A549 (cell line): ENCODE measurements at regions not wholly inside any gene's neighbourhood (a gene's known extent, or its start where the extent isn't known, plus 50 kb on each side); places are given as distances from the start of the nearest gene placed in this dataset.
A peak's percentile ranks its signal among the peaks of the same experiment; 100 is the strongest.

Experiments used
- ATAC-seq, 2 experiments: fragments of 200-7000 bp in 1 of 2; fragments of >200 bp in 1 of 2; cut with Nextera tagmentation in 1 of 2; cut with Tn5 transposase in 1 of 2; 3 replicates each; pipeline versions ENCODE4 v1.8.0 to v1.9.1; 2018 to 2020; ENCODE audit warnings: mild to moderate bottlenecking in 1 of 2, moderate library complexity in 1 of 2
- CTCF ChIA-PET: fragments of 300-600 bp; sonication (Branson Sonifier 250); formaldehyde crosslinking; extraction: SDS; loops from one replicate; lab custom pipeline; 2021; ENCODE audit warnings: antibody characterized with exemption, inconsistent platforms; lab: Yijun Ruan, JAX
- POLR2A ChIA-PET: fragments of 350-600 bp; formaldehyde crosslinking; extraction: SDS; loops from one replicate; lab custom pipeline; 2021; ENCODE audit warnings: antibody characterized with exemption, inconsistent platforms; lab: Yijun Ruan, JAX
- DNase-seq, 2 experiments: peaks; one replicate each; pipeline versions ENCODE4 v3.0.0 to v3.0.0-alpha.2; 2011 to 2016; ENCODE audit warnings: low read depth in 1 of 2, low spot score in 1 of 2
- FAIRE-seq: peaks from 2 replicates; lab custom pipeline; 2011; peaks lifted over from hg19 to GRCh38; lab: Jason Lieb, UNC
- H3K27ac ChIP-seq, 2 experiments: fragments of >200 bp; sonication (Bioruptor Twin); formaldehyde crosslinking; 3 replicates each; pipeline ENCODE4 v1.5.1; 2016 to 2017
- H3K4me1 ChIP-seq: fragments of >200 bp; sonication (Bioruptor Twin); formaldehyde crosslinking; 3 replicates; pipeline ENCODE4 v1.6.1; 2016
- H3K4me2 ChIP-seq: fragments of >200 bp; sonication (Bioruptor Twin); formaldehyde crosslinking; 3 replicates; pipeline ENCODE4 v1.6.1; 2016
- H3K4me3 ChIP-seq: fragments of >200 bp; sonication (Bioruptor Twin); formaldehyde crosslinking; 3 replicates; pipeline ENCODE4 v1.5.1; 2016
- H3K9me3 ChIP-seq: fragments of >200 bp; sonication (Bioruptor Twin); formaldehyde crosslinking; 3 replicates; pipeline ENCODE4 v1.6.1; 2016
- ATOH8 ChIP-seq: fragments of 250-450 bp; sonication (Bioruptor Pico); IDR thresholded peaks from 2 replicates; pipeline ENCODE4 v1.5.0; 2020; ENCODE audit warnings: low read depth, mild to moderate bottlenecking, moderate library complexity
- BCL3 ChIP-seq: fragments of >200 bp; sonication (Bioruptor Twin); formaldehyde crosslinking; IDR thresholded peaks from 3 replicates; pipeline ENCODE4 v1.6.1; 2016
- BHLHE40 ChIP-seq: IDR thresholded peaks from 2 replicates; pipeline ENCODE4 v1.6.1; 2012; ENCODE audit warnings: low read depth, low read length, inconsistent platforms
- CBX2 ChIP-seq: fragments of 200-600 bp; sonication (generic); IDR thresholded peaks from 2 replicates; pipeline ENCODE4 v1.6.1; 2016; ENCODE audit warnings: low read depth, mild to moderate bottlenecking, borderline replicate concordance
- CBX8 ChIP-seq: fragments of 200-600 bp; sonication (generic); IDR thresholded peaks from 2 replicates; pipeline ENCODE4 v1.6.1; 2016
- CEBPB ChIP-seq, 2 experiments: fragments of >200 bp in 1 of 2; sonication (Bioruptor Twin) in 1 of 2; formaldehyde crosslinking in 1 of 2; IDR thresholded peaks; 2 replicates each; pipeline ENCODE4 v1.6.1; 2012 to 2016
- E2F6 ChIP-seq: IDR thresholded peaks from 2 replicates; pipeline ENCODE4 v1.6.1; 2012; ENCODE audit warnings: low read depth, borderline replicate concordance
- EP300 ChIP-seq, 2 experiments: fragments of >200 bp; sonication (Bioruptor Twin); formaldehyde crosslinking; IDR thresholded peaks; 2 replicates in 1 of 2; 3 replicates in 1 of 2; pipeline ENCODE4 v1.6.1; 2016 to 2017
- ESRRA ChIP-seq: fragments of 150-350 bp; IDR thresholded peaks from 2 replicates; pipeline ENCODE4 v1.6.1; 2014; ENCODE audit warnings: mild to moderate bottlenecking, low read length, borderline replicate concordance
- FOSB ChIP-seq: fragments of 250-450 bp; sonication (Bioruptor Pico); IDR thresholded peaks from 2 replicates; pipeline ENCODE4 v1.5.0; 2020; ENCODE audit warnings: mild to moderate bottlenecking, moderate library complexity
- FOSL2 ChIP-seq, 2 experiments: fragments of 450-650 bp in 1 of 2; fragments of >200 bp in 1 of 2; sonication (Bioruptor Twin) in 1 of 2; formaldehyde crosslinking; IDR thresholded peaks; 2 replicates each; pipeline versions ENCODE4 v1.5.0 to v1.6.1; 2016 to 2020; ENCODE audit warnings: mild to moderate bottlenecking in 1 of 2, moderate library complexity in 1 of 2
- GATA3 ChIP-seq: IDR thresholded peaks from 2 replicates; pipeline ENCODE4 v1.6.1; 2012; ENCODE audit warnings: borderline replicate concordance
- HDAC2 ChIP-seq: fragments of 200-600 bp; sonication (generic); IDR thresholded peaks from 2 replicates; pipeline ENCODE4 v1.6.1; 2016
- HOXA7 ChIP-seq: fragments of 250-450 bp; sonication (Bioruptor Pico); IDR thresholded peaks from 2 replicates; pipeline ENCODE4 v1.5.0; 2020; ENCODE audit warnings: mild to moderate bottlenecking, moderate library complexity
- JUN ChIP-seq, 2 experiments: fragments of >200 bp; sonication (Bioruptor Twin); formaldehyde crosslinking; IDR thresholded peaks; 2 replicates in 1 of 2; 3 replicates in 1 of 2; pipeline ENCODE4 v1.6.1; 2016 to 2017
- JUNB ChIP-seq: fragments of >200 bp; sonication (Bioruptor Twin); formaldehyde crosslinking; IDR thresholded peaks from 2 replicates; pipeline ENCODE4 v1.6.1; 2016
- KDM1A ChIP-seq: fragments of 200-600 bp; sonication (generic); IDR thresholded peaks from 2 replicates; pipeline ENCODE4 v1.6.1; 2016; ENCODE audit warnings: low read depth, mild to moderate bottlenecking
- MAZ ChIP-seq: fragments of 150-350 bp; IDR thresholded peaks from 2 replicates; pipeline ENCODE4 v1.6.1; 2014; ENCODE audit warnings: antibody characterized with exemption, low read depth, low read length, borderline replicate concordance
- MYC ChIP-seq: IDR thresholded peaks from 2 replicates; pipeline ENCODE4 v1.6.1; 2012; ENCODE audit warnings: mild to moderate bottlenecking, inconsistent platforms, low read length, improper control_type of control experiment, borderline replicate concordance
- NFE2L2 ChIP-seq: fragments of 150-350 bp; conservative IDR thresholded peaks from 2 replicates; pipeline ENCODE4 v1.6.1; 2014; ENCODE audit warnings: low read length
- NPAS2 ChIP-seq: fragments of 250-450 bp; sonication (Bioruptor Pico); IDR thresholded peaks from 2 replicates; pipeline ENCODE4 v1.8.0; 2022; ENCODE audit warnings: mild to moderate bottlenecking, moderate library complexity, borderline replicate concordance
- PBX3 ChIP-seq: IDR thresholded peaks from 2 replicates; pipeline ENCODE4 v1.6.1; 2012
- RCOR1 ChIP-seq: fragments of 150-350 bp; IDR thresholded peaks from 2 replicates; pipeline ENCODE4 v1.6.1; 2014; ENCODE audit warnings: antibody characterized with exemption, low read length, low read depth
- RFX5 ChIP-seq: fragments of 450-650 bp; IDR thresholded peaks from 2 replicates; pipeline ENCODE4 v1.7.1; 2014; ENCODE audit warnings: antibody characterized with exemption, mild to moderate bottlenecking, moderate library complexity
- RNF2 ChIP-seq: fragments of 200-600 bp; sonication (generic); IDR thresholded peaks from 2 replicates; pipeline ENCODE4 v1.6.1; 2016; ENCODE audit warnings: low read depth, mild to moderate bottlenecking, antibody characterized with exemption, moderate library complexity, borderline replicate concordance
- SREBF2 ChIP-seq: fragments of 450-650 bp; IDR thresholded peaks from 2 replicates; pipeline ENCODE4 v1.6.1; 2014; ENCODE audit warnings: mild to moderate bottlenecking, moderate library complexity
- TP53 ChIP-seq: fragments of 250-450 bp; sonication (Bioruptor Pico); IDR thresholded peaks from 2 replicates; pipeline ENCODE4 v1.5.0; 2021; ENCODE audit warnings: mild to moderate bottlenecking, moderate library complexity
- USF2 ChIP-seq: fragments of 450-650 bp; IDR thresholded peaks from 2 replicates; pipeline ENCODE4 v1.6.1; 2014; ENCODE audit warnings: antibody characterized with exemption
- ZC3H11A ChIP-seq: fragments of 450-650 bp; IDR thresholded peaks from 2 replicates; pipeline ENCODE4 v1.6.1; 2014; ENCODE audit warnings: antibody characterized with exemption, mild to moderate bottlenecking
- ZFP36 ChIP-seq: fragments of 450-650 bp; IDR thresholded peaks from 2 replicates; pipeline ENCODE4 v1.6.1; 2014; ENCODE audit warnings: borderline replicate concordance; ENCODE audit not compliant: partially characterized antibody
- WGBS: methylation state at CpG from one replicate; pipeline ENCODE4 v1.1.6; 2017; ENCODE audit errors: missing lambda C conversion rate; 5-methylcytosine and 5-hydroxymethylcytosine counted together

- TF ChIP-seq E2F6 (no peak), FOSB (CRISPR knock-in tag) (no peak), HDAC2 (no peak), RFX5 (no peak), ZFP36 (no peak), RNF2 (no peak), FOSL2 (IDR thresholded peaks at IDR 0.05) (no peak), FOSL2 (CRISPR knock-in tag; IDR thresholded peaks at IDR 0.05) (no peak), JUNB (0 out of 2 replicates have a peak, but pooled peaks have one; percentile 12), MAZ (no peak), HOXA7 (no peak), BCL3 (no peak), NPAS2 (CRISPR knock-in tag) (no peak), ATOH8 (CRISPR knock-in tag) (no peak), EP300 (IDR thresholded peaks at IDR 0.05) (peak; percentile 39 to 84; a peak in 2 of 5 replicates), KDM1A (no peak), BHLHE40 (no peak), TP53 (CRISPR knock-in tag) (no peak), MYC (no peak), CBX2 (no peak), CEBPB (IDR thresholded peaks at IDR 0.05) (peak; percentile 68 to 75)
- TF ChIP-seq, all 56 proteins: peak for 6
Measured at GRCh38 chr5:28374492-28374967, 1336.1 kb upstream of the CDH9 start (continued).

GRCh38 chr5:28370896-28371295, 1332.5 kb upstream of the CDH9 start:
- CTCF ChIA-PET, result no interaction called here
- Histone ChIP-seq H3K4me2 (no peak overlapping the region), H3K9me3 (0 out of 3 replicates have a peak, but pooled peaks cover 2% of the 10 kb centered on the region), H3K27ac (peak overlapping the region in 1 of 2 experiments; percentile 42; a peak in 2 of 6 replicates), H3K4me1 (peaks cover 9% of the 10 kb centered on the region; the same call in 2 of the 3 replicates), H3K4me3 (no peak overlapping the region)
- 41% methylated on average over 3 of the region's 3 CpGs for WGBS
- ATAC-seq, result no peak
- no peak for DNase-seq
- TF ChIP-seq USF2, result no peak
- TF ChIP-seq ZC3H11A, result peak; percentile 37
- TF ChIP-seq, all 56 proteins: peak for 1
- POLR2A ChIA-PET, result no interaction called here
- FAIRE-seq, result no peak

GRCh38 chr5:28369418-28369817, 1331.0 kb upstream of the CDH9 start:
- WGBS, result 30% methylated on average over 2 of the region's 2 CpGs
- no peak for TF ChIP-seq CBX8
- no peak for TF ChIP-seq NFE2L2
- no peak for TF ChIP-seq ESRRA
- TF ChIP-seq USF2, result no peak
- TF ChIP-seq GATA3, result no peak
- TF ChIP-seq JUN (IDR thresholded peaks at IDR 0.05), result no peak
- TF ChIP-seq SREBF2, result no peak
- no peak for TF ChIP-seq RCOR1
- TF ChIP-seq PBX3, result no peak

More at GRCh38 chr5:28369418-28369817, 1331.0 kb upstream of the CDH9 start:
- ChIA-PET CTCF (no interaction called here), POLR2A (no interaction called here)
- 0 out of 3 replicates have a peak, but pooled peaks cover 2% of the 10 kb centered on the region for H3K9me3 ChIP-seq
- FAIRE-seq, result no peak
- no peak overlapping the region for H3K4me2 ChIP-seq
- H3K27ac ChIP-seq, result no peak overlapping the region
- ATAC-seq, result no peak
- no peak overlapping the region for H3K4me3 ChIP-seq
- no peaks in the 10 kb centered on the region; the same call in 2 of the 3 replicates for H3K4me1 ChIP-seq
- DNase-seq, result no peak
